ENCODE measurements at regions not wholly inside any gene's neighbourhood (a gene's known extent, or its start where the extent isn't known, plus 50 kb on each side); places are given as distances from the start of the nearest gene placed in this dataset.

- Mint-ChIP-seq H3K4me3 (no peak overlapping the region), H3K36me3 (no peaks in the 10 kb centered on the region), H3K27me3 (peaks cover 4% of the 10 kb centered on the region), H3K27ac (peak overlapping the region in 1 of 3 donors; percentile 83), H3K9me3 (peaks cover 0 to 8% (median 0%) of the 10 kb centered on the region in 7 donors), H3K4me1 (no peaks in the 10 kb centered on the region)
- ATAC-seq (ENCODE audit: low read depth in 2 of 2) (no peak), DNase-seq (no peak)
- no peaks in the 10 kb centered on the region for H3K4me1 ChIP-seq (ENCODE audit: control insufficient read depth, insufficient read depth, low read length, poor library complexity, severe bottlenecking)
- H3K27me3 ChIP-seq (ENCODE audit: control insufficient read depth, insufficient read depth, low read length): no peaks in the 10 kb centered on the region
- no peaks in the 10 kb centered on the region for H3K36me3 ChIP-seq (ENCODE audit: control insufficient read depth, insufficient read depth, low read length)
- H3K4me3 ChIP-seq (ENCODE audit: low read depth, low read length): no peak overlapping the region
- H3K27ac ChIP-seq (ENCODE audit: insufficient read depth, low read length, poor library complexity, severe bottlenecking): no peak overlapping the region
- H3K9me3 ChIP-seq (ENCODE audit: control insufficient read depth in 2 of 2, low read length in 2 of 2): no peaks in the 10 kb centered on the region
Measured at GRCh38 chr13:111857846-111858560, 208.9 kb upstream of the SOX1 start.

- H3K4me3 Mint-ChIP-seq: no peak overlapping the region
Measured at GRCh38 chr13:111858571-111858970, 208.4 kb upstream of the SOX1 start.

GRCh38 chr13:111859354-111860230 lies 207.4 kb upstream of the SOX1 start:
- Histone ChIP-seq H3K4me3 (ENCODE audit: low read depth, low read length) (no peak overlapping the region), H3K4me1 (ENCODE audit: control insufficient read depth, insufficient read depth, low read length, poor library complexity, severe bottlenecking) (no peaks in the 10 kb centered on the region), H3K9me3 (ENCODE audit: control insufficient read depth in 2 of 2, low read length in 2 of 2) (no peaks in the 10 kb centered on the region), H3K27me3 (ENCODE audit: control insufficient read depth, insufficient read depth, low read length) (no peaks in the 10 kb centered on the region), H3K36me3 (ENCODE audit: control insufficient read depth, insufficient read depth, low read length) (no peaks in the 10 kb centered on the region), H3K27ac (ENCODE audit: insufficient read depth, low read length, poor library complexity, severe bottlenecking) (no peak overlapping the region)
- no peak for DNase-seq
- peaks cover 0 to 8% (median 0%) of the 10 kb centered on the region in 7 donors for H3K9me3 Mint-ChIP-seq
- H3K4me3 Mint-ChIP-seq: no peak overlapping the region
- ATAC-seq (ENCODE audit: low read depth in 2 of 2): no peak
- no peak overlapping the region for H3K27ac Mint-ChIP-seq
- peaks cover 4% of the 10 kb centered on the region for H3K27me3 Mint-ChIP-seq
- no peaks in the 10 kb centered on the region for H3K4me1 Mint-ChIP-seq
- H3K36me3 Mint-ChIP-seq: no peaks in the 10 kb centered on the region

More at GRCh38 chr13:111858571-111858970, 208.4 kb upstream of the SOX1 start:
- ATAC-seq (ENCODE audit: low read depth in 2 of 2) (no peak), DNase-seq (no peak)
- no peaks in the 10 kb centered on the region for H3K9me3 ChIP-seq (ENCODE audit: control insufficient read depth in 2 of 2, low read length in 2 of 2)
- no peak overlapping the region for H3K27ac ChIP-seq (ENCODE audit: insufficient read depth, low read length, poor library complexity, severe bottlenecking)
- no peaks in the 10 kb centered on the region for H3K36me3 Mint-ChIP-seq
- no peaks in the 10 kb centered on the region for H3K4me1 ChIP-seq (ENCODE audit: control insufficient read depth, insufficient read depth, low read length, poor library complexity, severe bottlenecking)
- H3K27me3 Mint-ChIP-seq: peaks cover 4% of the 10 kb centered on the region
- no peaks in the 10 kb centered on the region for H3K27me3 ChIP-seq (ENCODE audit: control insufficient read depth, insufficient read depth, low read length)
- no peak overlapping the region for H3K27ac Mint-ChIP-seq
- H3K9me3 Mint-ChIP-seq: peaks cover 0 to 8% (median 0%) of the 10 kb centered on the region in 7 donors
- H3K36me3 ChIP-seq (ENCODE audit: control insufficient read depth, insufficient read depth, low read length): no peaks in the 10 kb centered on the region
- H3K4me1 Mint-ChIP-seq: no peaks in the 10 kb centered on the region
- no peak overlapping the region for H3K4me3 ChIP-seq (ENCODE audit: low read depth, low read length)

GRCh38 chr13:111860231-111860552 lies 206.8 kb upstream of the SOX1 start:
- Histone ChIP-seq H3K4me3 (ENCODE audit: low read depth, low read length) (no peak overlapping the region), H3K4me1 (ENCODE audit: control insufficient read depth, insufficient read depth, low read length, poor library complexity, severe bottlenecking) (no peaks in the 10 kb centered on the region), H3K27me3 (ENCODE audit: control insufficient read depth, insufficient read depth, low read length) (no peaks in the 10 kb centered on the region), H3K9me3 (ENCODE audit: control insufficient read depth in 2 of 2, low read length in 2 of 2) (no peaks in the 10 kb centered on the region), H3K36me3 (ENCODE audit: control insufficient read depth, insufficient read depth, low read length) (no peaks in the 10 kb centered on the region), H3K27ac (ENCODE audit: insufficient read depth, low read length, poor library complexity, severe bottlenecking) (no peak overlapping the region)
- Mint-ChIP-seq H3K27ac (no peak overlapping the region), H3K9me3 (peaks cover 0 to 8% (median 0%) of the 10 kb centered on the region in 7 donors), H3K27me3 (peaks cover 4% of the 10 kb centered on the region), H3K4me1 (no peaks in the 10 kb centered on the region), H3K36me3 (no peaks in the 10 kb centered on the region), H3K4me3 (no peak overlapping the region)
- DNase-seq (no peak), ATAC-seq (ENCODE audit: low read depth in 2 of 2) (no peak)

GRCh38 chr13:111861319-111861718 lies 205.6 kb upstream of the SOX1 start:
- Histone ChIP-seq H3K27ac (ENCODE audit: insufficient read depth, low read length, poor library complexity, severe bottlenecking) (no peak overlapping the region), H3K4me3 (ENCODE audit: low read depth, low read length) (no peak overlapping the region), H3K27me3 (ENCODE audit: control insufficient read depth, insufficient read depth, low read length) (no peaks in the 10 kb centered on the region), H3K36me3 (ENCODE audit: control insufficient read depth, insufficient read depth, low read length) (no peaks in the 10 kb centered on the region), H3K4me1 (ENCODE audit: control insufficient read depth, insufficient read depth, low read length, poor library complexity, severe bottlenecking) (no peaks in the 10 kb centered on the region), H3K9me3 (ENCODE audit: control insufficient read depth in 2 of 2, low read length in 2 of 2) (no peaks in the 10 kb centered on the region)
- Mint-ChIP-seq H3K4me3 (no peak overlapping the region), H3K27ac (no peak overlapping the region), H3K36me3 (no peaks in the 10 kb centered on the region), H3K9me3 (peaks cover 0 to 8% (median 0%) of the 10 kb centered on the region in 7 donors), H3K27me3 (peaks cover 4% of the 10 kb centered on the region), H3K4me1 (no peaks in the 10 kb centered on the region)
- no peak for DNase-seq
- ATAC-seq (ENCODE audit: low read depth in 2 of 2): no peak

- H3K4me3 ChIP-seq (ENCODE audit: low read depth, low read length): no peak overlapping the region
- Mint-ChIP-seq H3K36me3 (no peaks in the 10 kb centered on the region), H3K27me3 (peaks cover under 1% of the 10 kb centered on the region), H3K9me3 (peaks cover 0 to 8% (median 0%) of the 10 kb centered on the region in 7 donors), H3K4me3 (no peak overlapping the region), H3K27ac (no peak overlapping the region), H3K4me1 (no peaks in the 10 kb centered on the region)
- no peak for DNase-seq
- no peaks in the 10 kb centered on the region for H3K27me3 ChIP-seq (ENCODE audit: control insufficient read depth, insufficient read depth, low read length)
- no peaks in the 10 kb centered on the region for H3K9me3 ChIP-seq (ENCODE audit: control insufficient read depth in 2 of 2, low read length in 2 of 2)
- no peak overlapping the region for H3K27ac ChIP-seq (ENCODE audit: insufficient read depth, low read length, poor library complexity, severe bottlenecking)
- ATAC-seq (ENCODE audit: low read depth in 2 of 2): no peak
- no peaks in the 10 kb centered on the region for H3K4me1 ChIP-seq (ENCODE audit: control insufficient read depth, insufficient read depth, low read length, poor library complexity, severe bottlenecking)
- no peaks in the 10 kb centered on the region for H3K36me3 ChIP-seq (ENCODE audit: control insufficient read depth, insufficient read depth, low read length)
Measured at GRCh38 chr13:111861766-111862366, 205.1 kb upstream of the SOX1 start.

- Histone ChIP-seq H3K4me3 (ENCODE audit: low read depth, low read length) (no peak overlapping the region), H3K36me3 (ENCODE audit: control insufficient read depth, insufficient read depth, low read length) (no peaks in the 10 kb centered on the region), H3K27me3 (ENCODE audit: control insufficient read depth, insufficient read depth, low read length) (no peaks in the 10 kb centered on the region), H3K27ac (ENCODE audit: insufficient read depth, low read length, poor library complexity, severe bottlenecking) (no peak overlapping the region), H3K9me3 (ENCODE audit: control insufficient read depth in 2 of 2, low read length in 2 of 2) (no peaks in the 10 kb centered on the region), H3K4me1 (ENCODE audit: control insufficient read depth, insufficient read depth, low read length, poor library complexity, severe bottlenecking) (no peaks in the 10 kb centered on the region)
- Mint-ChIP-seq H3K27ac (no peak overlapping the region), H3K27me3 (no peaks in the 10 kb centered on the region), H3K4me1 (no peaks in the 10 kb centered on the region), H3K9me3 (peaks cover 0 to 9% (median 3%) of the 10 kb centered on the region in 7 donors), H3K36me3 (no peaks in the 10 kb centered on the region), H3K4me3 (no peak overlapping the region)
- ATAC-seq (ENCODE audit: low read depth in 2 of 2) (no peak), DNase-seq (no peak)
Measured at GRCh38 chr13:111862836-111863815, 203.8 kb upstream of the SOX1 start.
